ENCODE measurements at regions not wholly inside any gene's neighbourhood (a gene's known extent, or its start where the extent isn't known, plus 50 kb on each side); places are given as distances from the start of the nearest gene placed in this dataset.

- no peak for DNase-seq (ENCODE audit: extremely low read depth in 1 of 2, low read depth in 1 of 2)
Observed at GRCh38 chr14:62130441-62130840, 368.2 kb downstream of the SNAPC1 start.

- no peak for DNase-seq (ENCODE audit: extremely low read depth in 1 of 2, low read depth in 1 of 2)
Observed at GRCh38 chr14:62133776-62134550, 371.7 kb downstream of the SNAPC1 start.

GRCh38 chr14:62138593-62138992, 376.4 kb downstream of the SNAPC1 start:
- DNase-seq (ENCODE audit: extremely low read depth in 1 of 2, low read depth in 1 of 2) = no peak

- DNase-seq (ENCODE audit: extremely low read depth in 1 of 2, low read depth in 1 of 2) = no peak
Observed at GRCh38 chr14:62141139-62141538, 378.9 kb downstream of the SNAPC1 start.

- DNase-seq (ENCODE audit: extremely low read depth in 1 of 2, low read depth in 1 of 2) = no peak
Observed at GRCh38 chr14:62143245-62143644, 381.0 kb downstream of the SNAPC1 start.

- no peak for DNase-seq (ENCODE audit: extremely low read depth in 1 of 2, low read depth in 1 of 2)
Observed at GRCh38 chr14:62144863-62145262, 382.6 kb downstream of the SNAPC1 start.

GRCh38 chr14:62146030-62146429, 383.8 kb downstream of the SNAPC1 start:
- DNase-seq (ENCODE audit: extremely low read depth in 1 of 2, low read depth in 1 of 2) = no peak

- no peak for DNase-seq (ENCODE audit: extremely low read depth in 1 of 2, low read depth in 1 of 2)
Observed at GRCh38 chr14:62156052-62156451, 393.8 kb downstream of the SNAPC1 start.

- no peak for DNase-seq (ENCODE audit: extremely low read depth in 1 of 2, low read depth in 1 of 2)
Observed at GRCh38 chr14:62158779-62159178, 396.6 kb downstream of the SNAPC1 start.

GRCh38 chr14:62159314-62159713, 397.1 kb downstream of the SNAPC1 start:
- DNase-seq (ENCODE audit: extremely low read depth in 1 of 2, low read depth in 1 of 2) = no peak

- DNase-seq (ENCODE audit: extremely low read depth in 1 of 2, low read depth in 1 of 2) = no peak
Observed at GRCh38 chr14:62162998-62163589, 400.9 kb downstream of the SNAPC1 start.

GRCh38 chr14:62168564-62169155, 406.4 kb downstream of the SNAPC1 start:
- no peak for DNase-seq (ENCODE audit: extremely low read depth in 1 of 2, low read depth in 1 of 2)

GRCh38 chr14:62179367-62180018, 417.3 kb downstream of the SNAPC1 start:
- no peak for DNase-seq (ENCODE audit: extremely low read depth in 1 of 2, low read depth in 1 of 2)

- DNase-seq (ENCODE audit: extremely low read depth in 1 of 2, low read depth in 1 of 2) = no peak
Observed at GRCh38 chr14:62181591-62181990, 419.4 kb downstream of the SNAPC1 start.

- DNase-seq (ENCODE audit: extremely low read depth in 1 of 2, low read depth in 1 of 2) = no peak
Observed at GRCh38 chr14:62185078-62185477, 422.9 kb downstream of the SNAPC1 start.

GRCh38 chr14:62187265-62187664, 425.0 kb downstream of the SNAPC1 start:
- no peak for DNase-seq (ENCODE audit: extremely low read depth in 1 of 2, low read depth in 1 of 2)

GRCh38 chr14:62189698-62190097, 427.5 kb downstream of the SNAPC1 start:
- no peak for DNase-seq (ENCODE audit: extremely low read depth in 1 of 2, low read depth in 1 of 2)

GRCh38 chr14:62206456-62206855, 444.2 kb downstream of the SNAPC1 start:
- no peak for DNase-seq (ENCODE audit: extremely low read depth in 1 of 2, low read depth in 1 of 2)

GRCh38 chr14:62209287-62209899, 447.2 kb downstream of the SNAPC1 start:
- DNase-seq (ENCODE audit: extremely low read depth in 1 of 2, low read depth in 1 of 2) = no peak

- no peak for DNase-seq (ENCODE audit: extremely low read depth in 1 of 2, low read depth in 1 of 2)
Observed at GRCh38 chr14:62213516-62213915, 451.3 kb downstream of the SNAPC1 start.

- DNase-seq (ENCODE audit: extremely low read depth in 1 of 2, low read depth in 1 of 2) = no peak
Observed at GRCh38 chr14:62216121-62216520, 453.9 kb downstream of the SNAPC1 start.

Measured in stimulated activated CD8-positive, alpha-beta memory T cell treated with anti-CD3 and anti-CD28 coated beads, Interleukin-7, amount 100 ng/mL, for 48 hours (primary cell).